ENCODE measurements at regions not wholly inside any gene's neighbourhood (a gene's known extent, or its start where the extent isn't known, plus 50 kb on each side); places are given as distances from the start of the nearest gene placed in this dataset.

DNA sequence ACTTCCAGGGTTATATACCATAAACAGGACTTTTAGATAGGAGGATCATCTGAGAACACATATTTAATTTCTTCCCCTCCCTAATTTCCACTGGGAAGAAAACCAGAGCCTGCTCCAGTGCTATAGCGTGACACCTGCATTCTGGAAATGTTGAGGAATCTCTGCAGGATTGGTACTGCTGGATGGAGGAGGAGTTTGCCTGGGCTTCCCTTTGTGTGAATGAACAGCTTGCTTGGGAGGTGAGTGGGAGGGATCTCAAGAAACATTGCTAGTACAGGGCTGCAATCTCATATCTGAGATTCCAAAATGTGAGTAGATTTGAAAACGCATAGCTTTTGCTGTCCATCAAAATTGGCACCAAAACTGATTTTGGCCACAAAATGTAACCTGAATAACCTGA is 295.9 kb upstream of the RGMA start (continued):
- TF ChIP-seq, protein P1, sequence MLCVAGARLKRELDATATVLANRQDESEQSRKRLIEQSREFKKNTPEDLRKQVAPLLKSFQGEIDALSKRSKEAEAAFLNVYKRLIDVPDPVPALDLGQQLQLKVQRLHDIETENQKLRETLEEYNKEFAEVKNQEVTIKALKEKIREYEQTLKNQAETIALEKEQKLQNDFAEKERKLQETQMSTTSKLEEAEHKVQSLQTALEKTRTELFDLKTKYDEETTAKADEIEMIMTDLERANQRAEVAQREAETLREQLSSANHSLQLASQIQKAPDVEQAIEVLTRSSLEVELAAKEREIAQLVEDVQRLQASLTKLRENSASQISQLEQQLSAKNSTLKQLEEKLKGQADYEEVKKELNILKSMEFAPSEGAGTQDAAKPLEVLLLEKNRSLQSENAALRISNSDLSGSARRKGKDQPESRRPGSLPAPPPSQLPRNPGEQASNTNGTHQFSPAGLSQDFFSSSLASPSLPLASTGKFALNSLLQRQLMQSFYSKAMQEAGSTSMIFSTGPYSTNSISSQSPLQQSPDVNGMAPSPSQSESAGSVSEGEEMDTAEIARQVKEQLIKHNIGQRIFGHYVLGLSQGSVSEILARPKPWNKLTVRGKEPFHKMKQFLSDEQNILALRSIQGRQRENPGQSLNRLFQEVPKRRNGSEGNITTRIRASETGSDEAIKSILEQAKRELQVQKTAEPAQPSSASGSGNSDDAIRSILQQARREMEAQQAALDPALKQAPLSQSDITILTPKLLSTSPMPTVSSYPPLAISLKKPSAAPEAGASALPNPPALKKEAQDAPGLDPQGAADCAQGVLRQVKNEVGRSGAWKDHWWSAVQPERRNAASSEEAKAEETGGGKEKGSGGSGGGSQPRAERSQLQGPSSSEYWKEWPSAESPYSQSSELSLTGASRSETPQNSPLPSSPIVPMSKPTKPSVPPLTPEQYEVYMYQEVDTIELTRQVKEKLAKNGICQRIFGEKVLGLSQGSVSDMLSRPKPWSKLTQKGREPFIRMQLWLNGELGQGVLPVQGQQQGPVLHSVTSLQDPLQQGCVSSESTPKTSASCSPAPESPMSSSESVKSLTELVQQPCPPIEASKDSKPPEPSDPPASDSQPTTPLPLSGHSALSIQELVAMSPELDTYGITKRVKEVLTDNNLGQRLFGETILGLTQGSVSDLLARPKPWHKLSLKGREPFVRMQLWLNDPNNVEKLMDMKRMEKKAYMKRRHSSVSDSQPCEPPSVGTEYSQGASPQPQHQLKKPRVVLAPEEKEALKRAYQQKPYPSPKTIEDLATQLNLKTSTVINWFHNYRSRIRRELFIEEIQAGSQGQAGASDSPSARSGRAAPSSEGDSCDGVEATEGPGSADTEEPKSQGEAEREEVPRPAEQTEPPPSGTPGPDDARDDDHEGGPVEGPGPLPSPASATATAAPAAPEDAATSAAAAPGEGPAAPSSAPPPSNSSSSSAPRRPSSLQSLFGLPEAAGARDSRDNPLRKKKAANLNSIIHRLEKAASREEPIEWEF (CRISPR knock-in tag; IDR thresholded peaks at IDR 0.05), result no peak
- TF ChIP-seq ZNF140 (CRISPR knock-in tag; IDR thresholded peaks at IDR 0.05) (no peak), POLR2B (IDR thresholded peaks at IDR 0.05; ENCODE audit: low read depth, partially characterized antibody) (no peak)
- TF ChIP-seq, protein P2, sequence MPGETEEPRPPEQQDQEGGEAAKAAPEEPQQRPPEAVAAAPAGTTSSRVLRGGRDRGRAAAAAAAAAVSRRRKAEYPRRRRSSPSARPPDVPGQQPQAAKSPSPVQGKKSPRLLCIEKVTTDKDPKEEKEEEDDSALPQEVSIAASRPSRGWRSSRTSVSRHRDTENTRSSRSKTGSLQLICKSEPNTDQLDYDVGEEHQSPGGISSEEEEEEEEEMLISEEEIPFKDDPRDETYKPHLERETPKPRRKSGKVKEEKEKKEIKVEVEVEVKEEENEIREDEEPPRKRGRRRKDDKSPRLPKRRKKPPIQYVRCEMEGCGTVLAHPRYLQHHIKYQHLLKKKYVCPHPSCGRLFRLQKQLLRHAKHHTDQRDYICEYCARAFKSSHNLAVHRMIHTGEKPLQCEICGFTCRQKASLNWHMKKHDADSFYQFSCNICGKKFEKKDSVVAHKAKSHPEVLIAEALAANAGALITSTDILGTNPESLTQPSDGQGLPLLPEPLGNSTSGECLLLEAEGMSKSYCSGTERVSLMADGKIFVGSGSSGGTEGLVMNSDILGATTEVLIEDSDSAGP (CRISPR knock-in tag; IDR thresholded peaks at IDR 0.05), result no peak
- TF ChIP-seq, protein P3, sequence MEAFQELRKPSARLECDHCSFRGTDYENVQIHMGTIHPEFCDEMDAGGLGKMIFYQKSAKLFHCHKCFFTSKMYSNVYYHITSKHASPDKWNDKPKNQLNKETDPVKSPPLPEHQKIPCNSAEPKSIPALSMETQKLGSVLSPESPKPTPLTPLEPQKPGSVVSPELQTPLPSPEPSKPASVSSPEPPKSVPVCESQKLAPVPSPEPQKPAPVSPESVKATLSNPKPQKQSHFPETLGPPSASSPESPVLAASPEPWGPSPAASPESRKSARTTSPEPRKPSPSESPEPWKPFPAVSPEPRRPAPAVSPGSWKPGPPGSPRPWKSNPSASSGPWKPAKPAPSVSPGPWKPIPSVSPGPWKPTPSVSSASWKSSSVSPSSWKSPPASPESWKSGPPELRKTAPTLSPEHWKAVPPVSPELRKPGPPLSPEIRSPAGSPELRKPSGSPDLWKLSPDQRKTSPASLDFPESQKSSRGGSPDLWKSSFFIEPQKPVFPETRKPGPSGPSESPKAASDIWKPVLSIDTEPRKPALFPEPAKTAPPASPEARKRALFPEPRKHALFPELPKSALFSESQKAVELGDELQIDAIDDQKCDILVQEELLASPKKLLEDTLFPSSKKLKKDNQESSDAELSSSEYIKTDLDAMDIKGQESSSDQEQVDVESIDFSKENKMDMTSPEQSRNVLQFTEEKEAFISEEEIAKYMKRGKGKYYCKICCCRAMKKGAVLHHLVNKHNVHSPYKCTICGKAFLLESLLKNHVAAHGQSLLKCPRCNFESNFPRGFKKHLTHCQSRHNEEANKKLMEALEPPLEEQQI (IDR thresholded peaks at IDR 0.05), result no peak

Measured in K562 (cell line).